HFF-Myc (cell line): ENCODE measurements at regions not wholly inside any gene's neighbourhood (a gene's known extent, or its start where the extent isn't known, plus 50 kb on each side); places are given as distances from the start of the nearest gene placed in this dataset.

ENCODE experiments used
- DNase-seq: peaks from one replicate; pipeline ENCODE4 v3.0.0-alpha.2; 2011; ENCODE audit warnings: low read depth; ENCODE audit errors: extremely low read depth
- H3K4me3 ChIP-seq: replicated peaks from 2 replicates; pipeline ENCODE4 v1.5.1; 2011; ENCODE audit warnings: low read depth, mild to moderate bottlenecking, control low read depth, low read length
- CTCF ChIP-seq: IDR thresholded peaks from 2 replicates; pipeline ENCODE4 v1.5.1; 2012; ENCODE audit warnings: mild to moderate bottlenecking, low read depth, low read length, control low read depth; ENCODE audit errors: missing control alignments

- TF ChIP-seq CTCF = no peak
- no peak overlapping the region for H3K4me3 ChIP-seq
- no peak for DNase-seq
Observed at GRCh38 chr3:110375751-110376518, 695.7 kb upstream of the NECTIN3 start.

DNA sequence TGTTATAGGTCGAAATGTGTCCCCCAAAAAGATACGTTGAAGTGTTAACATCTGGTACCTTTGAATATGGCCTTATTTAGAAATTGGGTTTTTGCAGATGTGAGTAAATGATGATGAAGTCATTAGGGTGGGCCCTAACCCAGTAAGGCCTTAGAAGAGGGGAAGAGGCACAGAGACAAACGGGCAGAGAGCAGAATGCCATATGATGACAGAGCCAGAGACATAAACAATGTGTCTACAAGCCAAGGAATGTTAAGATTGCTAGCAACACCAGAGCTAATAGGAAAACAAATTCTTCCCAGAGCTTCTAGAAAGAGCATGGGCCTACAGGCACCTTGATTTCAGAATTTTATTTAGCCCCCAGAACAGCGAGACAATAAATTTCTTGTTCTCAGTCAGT is 693.1 kb upstream of the NECTIN3 start:
- no peak for TF ChIP-seq CTCF
- no peak for DNase-seq

DNA sequence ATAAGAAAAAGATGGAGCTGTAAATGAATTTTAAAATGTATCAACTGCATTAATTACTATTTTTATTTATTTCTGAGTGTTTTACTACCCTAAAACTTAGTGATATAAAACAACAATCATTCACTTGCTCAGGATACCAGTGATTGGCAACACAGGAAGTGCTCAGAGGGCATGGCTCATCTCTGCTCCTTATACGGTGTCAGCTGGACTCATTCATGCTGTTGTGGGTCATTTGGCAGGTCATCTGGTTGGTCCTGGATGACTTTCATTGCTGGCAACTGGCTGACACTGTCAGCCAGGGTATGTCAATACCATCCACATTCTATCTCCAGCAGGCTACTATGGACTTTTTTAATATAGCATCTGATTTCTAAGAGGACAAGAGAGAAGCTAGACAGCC is 689.6 kb upstream of the NECTIN3 start:
- TF ChIP-seq CTCF = no peak
- no peak overlapping the region for H3K4me3 ChIP-seq
- no peak for DNase-seq

More for the DNA sequence above, 693.1 kb upstream of the NECTIN3 start:
- H3K4me3 ChIP-seq = no peak overlapping the region

- no peak for DNase-seq
- TF ChIP-seq CTCF = no peak
- no peak overlapping the region for H3K4me3 ChIP-seq
Observed at GRCh38 chr3:110383356-110383755, 688.3 kb upstream of the NECTIN3 start.

- TF ChIP-seq CTCF = no peak
- DNase-seq = no peak
- H3K4me3 ChIP-seq = no peak overlapping the region
Observed at GRCh38 chr3:110384601-110385000, 687.0 kb upstream of the NECTIN3 start.

- no peak overlapping the region for H3K4me3 ChIP-seq
- TF ChIP-seq CTCF = no peak
- DNase-seq = no peak
Observed at GRCh38 chr3:110389005-110389404, 682.6 kb upstream of the NECTIN3 start.

DNA sequence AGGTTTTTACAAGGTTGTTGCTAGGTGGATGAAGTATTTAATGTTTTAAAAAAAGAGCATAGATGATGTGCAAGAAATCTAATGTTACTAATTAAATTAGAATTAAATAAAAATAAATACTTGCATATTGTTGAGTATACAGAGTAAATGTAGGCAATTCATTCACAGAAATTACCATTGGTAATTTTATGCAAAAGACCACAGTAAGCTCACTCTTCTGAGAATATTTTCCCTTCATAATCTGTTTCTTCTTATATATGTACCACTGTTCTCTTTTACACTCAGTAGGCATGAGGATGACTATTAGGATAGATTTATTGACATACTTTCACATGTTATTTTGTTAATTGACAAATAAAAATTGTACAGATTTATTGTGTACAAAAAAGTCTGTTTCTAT is 681.2 kb upstream of the NECTIN3 start:
- no peak for TF ChIP-seq CTCF
- no peak overlapping the region for H3K4me3 ChIP-seq
- no peak for DNase-seq
